Endodermal cell (in vitro differentiated cells): ENCODE measurements at regions not wholly inside any gene's neighbourhood (a gene's known extent, or its start where the extent isn't known, plus 50 kb on each side); places are given as distances from the start of the nearest gene placed in this dataset.

Experiments
- DNase-seq: peaks from one replicate; pipeline ENCODE4 v3.0.0-alpha.2; 2017
- H3K27ac ChIP-seq: 2 replicates; pipeline ENCODE4 v1.5.1; 2013; ENCODE audit warnings: mild to moderate bottlenecking, low read depth, low read length, moderate library complexity
- H3K27me3 ChIP-seq: 2 replicates; pipeline ENCODE4 v1.6.1; 2013; ENCODE audit warnings: mild to moderate bottlenecking, low read length, moderate library complexity; ENCODE audit not compliant: insufficient read depth, control insufficient read depth, poor library complexity, severe bottlenecking
- H3K36me3 ChIP-seq: 2 replicates; pipeline ENCODE4 v1.7.0; 2013; ENCODE audit warnings: mild to moderate bottlenecking, low read length, moderate library complexity; ENCODE audit not compliant: control insufficient read depth, insufficient read depth
- H3K4me1 ChIP-seq: one replicate; pipeline ENCODE4 v1.7.0; 2013; ENCODE audit warnings: low read length; ENCODE audit not compliant: control insufficient read depth, insufficient read depth
- H3K4me3 ChIP-seq: 2 replicates; pipeline ENCODE4 v1.5.1; 2013; ENCODE audit warnings: mild to moderate bottlenecking, low read length, moderate library complexity
- H3K9ac ChIP-seq: 2 replicates; pipeline ENCODE4 v1.6.1; 2013; ENCODE audit warnings: mild to moderate bottlenecking, low read length, moderate library complexity; ENCODE audit not compliant: poor library complexity, severe bottlenecking; ENCODE audit errors: extremely low read depth
- H3K9me3 ChIP-seq: 2 replicates; pipeline ENCODE4 v1.6.1; 2013; ENCODE audit warnings: mild to moderate bottlenecking, low read length, moderate library complexity; ENCODE audit not compliant: control insufficient read depth
- H3K27ac Mint-ChIP-seq: 2 replicates; pipeline ENCODE4 v1.8.0; 2020; ENCODE audit warnings: mixed read lengths
- H3K27me3 Mint-ChIP-seq: 2 replicates; pipeline ENCODE4 v1.8.0; 2021; ENCODE audit warnings: mild to moderate bottlenecking, mixed read lengths; ENCODE audit not compliant: insufficient read depth
- H3K36me3 Mint-ChIP-seq: 2 replicates; pipeline ENCODE4 v1.8.0; 2020; ENCODE audit warnings: low read depth, mixed read lengths
- H3K4me1 Mint-ChIP-seq: 2 replicates; pipeline ENCODE4 v1.8.0; 2020; ENCODE audit warnings: mixed read lengths
- H3K4me3 Mint-ChIP-seq: 2 replicates; pipeline ENCODE4 v1.8.0; 2020; ENCODE audit warnings: mild to moderate bottlenecking, moderate library complexity, mixed read lengths
- H3K9me3 Mint-ChIP-seq: 2 replicates; pipeline ENCODE4 v1.8.0; 2020; ENCODE audit warnings: mild to moderate bottlenecking, mixed read lengths
- CTCF ChIP-seq: fragments of 200-600 bp; sonication (generic); conservative IDR thresholded peaks from 2 replicates; pipeline ENCODE4 v1.5.0; 2021; ENCODE audit warnings: antibody characterized with exemption, mild to moderate bottlenecking
- WGBS, 2 experiments: methylation state at CpG; one replicate each; pipeline versions ENCODE4 v1.1.5 to v1.1.7; 2013; ENCODE audit warnings: missing lambda C conversion rate in 2 of 2, mixed read lengths in 1 of 2; ENCODE audit not compliant: insufficient coverage in 1 of 2, insufficient read length in 1 of 2; 5-methylcytosine and 5-hydroxymethylcytosine counted together

- DNase-seq: no peak
- no peaks in the 10 kb centered on the region for H3K27me3 ChIP-seq
- 88 to 94% methylated on average over 2 to 5 of the region's 5 CpGs for WGBS, 2 experiments
- H3K27me3 Mint-ChIP-seq: peaks cover 67% of the 10 kb centered on the region
- no peak overlapping the region for H3K4me3 Mint-ChIP-seq
- H3K36me3 ChIP-seq: no peaks in the 10 kb centered on the region
- H3K9me3 ChIP-seq: peaks cover 23% of the 10 kb centered on the region
- H3K4me1 Mint-ChIP-seq: peaks cover 20% of the 10 kb centered on the region
- peaks cover 37% of the 10 kb centered on the region for H3K9me3 Mint-ChIP-seq
- H3K27ac Mint-ChIP-seq: no peak overlapping the region
- TF ChIP-seq CTCF: no peak
- no peak overlapping the region for H3K9ac ChIP-seq
- H3K4me3 ChIP-seq: no peak overlapping the region
- H3K27ac ChIP-seq: no peak overlapping the region
- no peaks in the 10 kb centered on the region for H3K36me3 Mint-ChIP-seq
- H3K4me1 ChIP-seq: peaks cover 9% of the 10 kb centered on the region
Measured at GRCh38 chr6:115393821-115394220, 666.9 kb downstream of the FRK start.

- Histone ChIP-seq H3K4me1 (no peaks in the 10 kb centered on the region), H3K27ac (no peak overlapping the region), H3K9ac (no peak overlapping the region), H3K9me3 (peaks cover 17% of the 10 kb centered on the region), H3K27me3 (no peaks in the 10 kb centered on the region), H3K4me3 (no peak overlapping the region), H3K36me3 (no peaks in the 10 kb centered on the region)
- Mint-ChIP-seq H3K27ac (no peak overlapping the region), H3K4me1 (peaks cover 2% of the 10 kb centered on the region), H3K27me3 (no peaks in the 10 kb centered on the region), H3K36me3 (peaks cover 8% of the 10 kb centered on the region), H3K4me3 (no peak overlapping the region), H3K9me3 (peaks cover 26% of the 10 kb centered on the region)
- WGBS, 2 experiments: 78% methylated on average over 2 of the region's 2 CpGs; no CpG with 5 or more reads in 1 of the 2 experiments
- DNase-seq: no peak
- TF ChIP-seq CTCF: no peak
Measured at GRCh38 chr6:115370202-115370601, 690.5 kb downstream of the FRK start.

GRCh38 chr6:115365783-115366182 lies 694.9 kb downstream of the FRK start:
- 68 to 91% methylated on average over 4 of the region's 4 CpGs for WGBS, 2 experiments
- H3K27ac Mint-ChIP-seq: peak overlapping the region; percentile 27
- no peaks in the 10 kb centered on the region for H3K36me3 ChIP-seq

More at GRCh38 chr6:115365783-115366182, 694.9 kb downstream of the FRK start:
- Histone ChIP-seq H3K9ac (no peak overlapping the region), H3K27ac (no peak overlapping the region), H3K9me3 (peaks cover 33% of the 10 kb centered on the region), H3K4me3 (peak overlapping the region; percentile 8), H3K4me1 (no peaks in the 10 kb centered on the region), H3K27me3 (no peaks in the 10 kb centered on the region)
- peaks cover 31% of the 10 kb centered on the region for H3K9me3 Mint-ChIP-seq
- no peak overlapping the region for H3K4me3 Mint-ChIP-seq
- peaks cover 2% of the 10 kb centered on the region for H3K4me1 Mint-ChIP-seq
- no peaks in the 10 kb centered on the region for H3K27me3 Mint-ChIP-seq
- TF ChIP-seq CTCF: no peak
- peaks cover 8% of the 10 kb centered on the region for H3K36me3 Mint-ChIP-seq
- DNase-seq: no peak
